Gastrocnemius medialis (tissue), 4 donors: ENCODE measurements at regions not wholly inside any gene's neighbourhood (a gene's known extent, or its start where the extent isn't known, plus 50 kb on each side); places are given as distances from the start of the nearest gene placed in this dataset.

Experiments used
- CTCF ChIP-seq, 5 experiments: fragments of 450-650 bp in 3 of 5; fragments of 200-600 bp in 2 of 5; sonication (generic) in 2 of 5; IDR thresholded peaks in 4 of 5; conservative IDR thresholded peaks in 1 of 5; 1 replicate in 4 of 5; 2 replicates in 1 of 5; pipeline ENCODE4 v1.5.1; 2016 to 2019; ENCODE audit warnings: antibody characterized with exemption in 5 of 5, mild to moderate bottlenecking in 3 of 5, moderate library complexity in 3 of 5
- POLR2A ChIP-seq, 2 donors: fragments of 450-650 bp; IDR thresholded peaks; one replicate each; pipeline ENCODE4 v1.6.1; 2017; ENCODE audit warnings: antibody characterized with exemption in 2 of 2, mild to moderate bottlenecking in 2 of 2, moderate library complexity in 2 of 2

- TF ChIP-seq CTCF (IDR thresholded peaks at IDR 0.05 in 4 of 5, conservative IDR thresholded peaks at IDR 0.05 in 1 of 5) = no peak
- TF ChIP-seq POLR2A (IDR thresholded peaks at IDR 0.05) = no peak
These were observed 105.9 kb upstream of the CELF4 start for GRCh38 chr18:37671530-37671929.
